GM12878 (cell line): ENCODE measurements at regions not wholly inside any gene's neighbourhood (a gene's known extent, or its start where the extent isn't known, plus 50 kb on each side); places are given as distances from the start of the nearest gene placed in this dataset.

Experiments
- BHLHE40 ChIP-seq, 2 experiments: fragments of 450-650 bp in 1 of 2; IDR thresholded peaks; 2 replicates each; pipeline ENCODE4 v1.6.1; 2011 to 2017; ENCODE audit warnings: low read depth in 2 of 2, borderline replicate concordance in 1 of 2, improper control_type of control experiment in 1 of 2, low read length in 1 of 2, mild to moderate bottlenecking in 1 of 2
- CHD1 ChIP-seq: IDR thresholded peaks from 2 replicates; pipeline ENCODE4 v1.6.1; 2012; ENCODE audit warnings: low read depth, low read length, improper control_type of control experiment
- DPF2 ChIP-seq: fragments of 450-650 bp; IDR thresholded peaks from 2 replicates; pipeline ENCODE4 v1.6.1; 2017; ENCODE audit warnings: mild to moderate bottlenecking
- EP300 ChIP-seq, 2 experiments: fragments of 150-350 bp in 1 of 2; IDR thresholded peaks; 2 replicates each; pipeline ENCODE4 v1.6.1; 2011 to 2012; ENCODE audit warnings: low read depth in 2 of 2, low read length in 2 of 2, borderline replicate concordance in 1 of 2, improper control_type of control experiment in 1 of 2, inconsistent platforms in 1 of 2; ENCODE audit not compliant: control insufficient read depth in 1 of 2
- ETV6 ChIP-seq, 2 experiments: fragments of 450-650 bp in 1 of 2; IDR thresholded peaks in 1 of 2; conservative IDR thresholded peaks in 1 of 2; 2 replicates each; pipeline ENCODE4 v1.6.1; 2014; ENCODE audit warnings: antibody characterized with exemption in 1 of 2, borderline replicate concordance in 1 of 2, low read depth in 1 of 2, mild to moderate bottlenecking in 1 of 2, moderate library complexity in 1 of 2
- FOXM1 ChIP-seq: IDR thresholded peaks from 2 replicates; pipeline ENCODE4 v1.6.1; 2012; ENCODE audit warnings: low read depth, mild to moderate bottlenecking, inconsistent platforms, low read length, moderate library complexity
- HDGF ChIP-seq: fragments of 450-650 bp; IDR thresholded peaks from 2 replicates; pipeline ENCODE4 v1.6.1; 2016; ENCODE audit warnings: antibody characterized with exemption
- IKZF2 ChIP-seq, 2 experiments: fragments of 450-650 bp; IDR thresholded peaks; 2 replicates each; pipeline ENCODE4 v1.6.1; 2017; ENCODE audit warnings: mild to moderate bottlenecking in 2 of 2, moderate library complexity in 2 of 2
- IRF4 ChIP-seq: IDR thresholded peaks from 2 replicates; pipeline ENCODE4 v1.6.1; 2011; ENCODE audit warnings: low read depth, low read length
- JUNB ChIP-seq: IDR thresholded peaks from 2 replicates; pipeline ENCODE4 v1.6.1; 2016; ENCODE audit warnings: antibody characterized with exemption, mild to moderate bottlenecking
- MTA3 ChIP-seq: IDR thresholded peaks from 2 replicates; pipeline ENCODE4 v1.6.1; 2012; ENCODE audit warnings: low read length, inconsistent platforms, borderline replicate concordance
- POLR2A ChIP-seq: IDR thresholded peaks from 2 replicates; pipeline ENCODE4 v1.6.1; 2011; ENCODE audit warnings: low read depth, mild to moderate bottlenecking, low read length
- RBBP5 ChIP-seq: fragments of 200-600 bp; sonication (generic); conservative IDR thresholded peaks from 2 replicates; pipeline ENCODE4 v1.6.1; 2016
- SMAD5 ChIP-seq: IDR thresholded peaks from 2 replicates; pipeline ENCODE4 v1.6.1; 2016; ENCODE audit warnings: antibody characterized with exemption, low read depth
- TBL1XR1 ChIP-seq: IDR thresholded peaks from 2 replicates; pipeline ENCODE4 v1.6.1; 2012; ENCODE audit warnings: low read depth, low read length, improper control_type of control experiment
- TF ChIP-seq, protein P1 (sequence below): fragments of 450-650 bp; IDR thresholded peaks from 2 replicates; pipeline ENCODE4 v1.6.1; 2017; ENCODE audit warnings: mild to moderate bottlenecking, moderate library complexity
- TF ChIP-seq, protein P2 (sequence below): fragments of 450-650 bp; formaldehyde crosslinking; IDR thresholded peaks from 2 replicates; pipeline ENCODE4 v1.5.0; 2022; ENCODE audit warnings: mild to moderate bottlenecking, missing genetic modification characterization
- TF ChIP-seq, protein P3 (sequence below): fragments of 450-650 bp; IDR thresholded peaks from 2 replicates; pipeline ENCODE4 v1.6.1; 2016; ENCODE audit warnings: mild to moderate bottlenecking, moderate library complexity, borderline replicate concordance

DNA sequence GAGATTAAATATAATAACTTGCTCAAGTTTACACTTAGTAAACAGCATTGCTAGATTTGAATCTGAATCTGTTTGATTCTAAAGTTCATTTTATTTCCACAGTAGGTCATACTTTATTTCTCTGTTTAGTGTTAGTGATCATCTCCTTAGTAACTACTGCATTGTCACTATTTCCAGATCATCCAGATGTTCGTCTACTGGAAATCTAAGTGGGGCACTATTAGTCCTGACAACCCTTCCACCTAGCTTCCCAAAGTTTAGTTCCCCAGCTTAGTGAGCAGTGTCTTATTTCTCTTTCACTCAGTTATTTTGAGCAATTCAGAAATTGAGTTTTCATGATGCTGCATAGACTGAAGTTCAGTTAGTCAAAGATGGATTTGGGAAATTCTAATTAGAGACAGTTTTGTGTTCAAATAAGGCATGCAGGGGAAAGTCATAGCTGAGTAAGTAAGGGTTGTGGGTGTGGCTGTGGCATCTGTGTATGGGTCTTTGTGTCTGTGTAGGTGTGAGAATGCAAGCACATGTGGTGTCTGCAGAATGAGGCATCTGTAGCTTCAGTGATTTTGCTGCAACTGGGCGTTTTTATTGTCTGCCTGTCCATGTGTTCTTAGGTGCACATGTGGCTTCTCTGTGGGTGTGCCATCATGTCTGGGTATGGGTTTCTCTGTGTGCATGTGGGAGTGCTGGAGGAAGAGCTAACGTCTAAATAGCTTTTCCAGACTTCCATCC, 107.3 kb downstream of the NTMT2 start (continued):
- TF ChIP-seq HDGF (no peak; the same call in 1 of the 2 replicates), MTA3 (no peak), ETV6 (conservative IDR thresholded peaks at IDR 0.05 in 1 of 2, IDR thresholded peaks at IDR 0.05 in 1 of 2; ENCODE audit: borderline replicate concordance in 1 of 2, low read depth in 1 of 2) (no peak), SMAD5 (no peak), JUNB (no peak), POLR2A (no peak), BHLHE40 (IDR thresholded peaks at IDR 0.05; ENCODE audit: borderline replicate concordance in 1 of 2, low read depth in 2 of 2, low read length in 1 of 2) (peak; percentile 15 to 59; a peak in 1 of 4 replicates), CHD1 (no peak), TBL1XR1 (no peak), FOXM1 (no peak), EP300 (IDR thresholded peaks at IDR 0.05; ENCODE audit: borderline replicate concordance in 1 of 2, control insufficient read depth in 1 of 2, low read depth in 2 of 2, low read length in 2 of 2) (0 out of 4 replicates have a peak, but pooled peaks of 1 of the 2 experiments have one; percentile 14), IKZF2 (IDR thresholded peaks at IDR 0.05) (peak in 1 of 2 experiments; percentile 17; a peak in 1 of 4 replicates), DPF2 (no peak), IRF4 (no peak), RBBP5 (no peak)
- TF ChIP-seq, protein P1, sequence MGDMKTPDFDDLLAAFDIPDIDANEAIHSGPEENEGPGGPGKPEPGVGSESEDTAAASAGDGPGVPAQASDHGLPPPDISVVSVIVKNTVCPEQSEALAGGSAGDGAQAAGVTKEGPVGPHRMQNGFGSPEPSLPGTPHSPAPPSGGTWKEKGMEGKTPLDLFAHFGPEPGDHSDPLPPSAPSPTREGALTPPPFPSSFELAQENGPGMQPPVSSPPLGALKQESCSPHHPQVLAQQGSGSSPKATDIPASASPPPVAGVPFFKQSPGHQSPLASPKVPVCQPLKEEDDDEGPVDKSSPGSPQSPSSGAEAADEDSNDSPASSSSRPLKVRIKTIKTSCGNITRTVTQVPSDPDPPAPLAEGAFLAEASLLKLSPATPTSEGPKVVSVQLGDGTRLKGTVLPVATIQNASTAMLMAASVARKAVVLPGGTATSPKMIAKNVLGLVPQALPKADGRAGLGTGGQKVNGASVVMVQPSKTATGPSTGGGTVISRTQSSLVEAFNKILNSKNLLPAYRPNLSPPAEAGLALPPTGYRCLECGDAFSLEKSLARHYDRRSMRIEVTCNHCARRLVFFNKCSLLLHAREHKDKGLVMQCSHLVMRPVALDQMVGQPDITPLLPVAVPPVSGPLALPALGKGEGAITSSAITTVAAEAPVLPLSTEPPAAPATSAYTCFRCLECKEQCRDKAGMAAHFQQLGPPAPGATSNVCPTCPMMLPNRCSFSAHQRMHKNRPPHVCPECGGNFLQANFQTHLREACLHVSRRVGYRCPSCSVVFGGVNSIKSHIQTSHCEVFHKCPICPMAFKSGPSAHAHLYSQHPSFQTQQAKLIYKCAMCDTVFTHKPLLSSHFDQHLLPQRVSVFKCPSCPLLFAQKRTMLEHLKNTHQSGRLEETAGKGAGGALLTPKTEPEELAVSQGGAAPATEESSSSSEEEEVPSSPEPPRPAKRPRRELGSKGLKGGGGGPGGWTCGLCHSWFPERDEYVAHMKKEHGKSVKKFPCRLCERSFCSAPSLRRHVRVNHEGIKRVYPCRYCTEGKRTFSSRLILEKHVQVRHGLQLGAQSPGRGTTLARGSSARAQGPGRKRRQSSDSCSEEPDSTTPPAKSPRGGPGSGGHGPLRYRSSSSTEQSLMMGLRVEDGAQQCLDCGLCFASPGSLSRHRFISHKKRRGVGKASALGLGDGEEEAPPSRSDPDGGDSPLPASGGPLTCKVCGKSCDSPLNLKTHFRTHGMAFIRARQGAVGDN, result 0 out of 2 replicates have a peak, but pooled peaks have one; percentile 29
- TF ChIP-seq, protein P2, sequence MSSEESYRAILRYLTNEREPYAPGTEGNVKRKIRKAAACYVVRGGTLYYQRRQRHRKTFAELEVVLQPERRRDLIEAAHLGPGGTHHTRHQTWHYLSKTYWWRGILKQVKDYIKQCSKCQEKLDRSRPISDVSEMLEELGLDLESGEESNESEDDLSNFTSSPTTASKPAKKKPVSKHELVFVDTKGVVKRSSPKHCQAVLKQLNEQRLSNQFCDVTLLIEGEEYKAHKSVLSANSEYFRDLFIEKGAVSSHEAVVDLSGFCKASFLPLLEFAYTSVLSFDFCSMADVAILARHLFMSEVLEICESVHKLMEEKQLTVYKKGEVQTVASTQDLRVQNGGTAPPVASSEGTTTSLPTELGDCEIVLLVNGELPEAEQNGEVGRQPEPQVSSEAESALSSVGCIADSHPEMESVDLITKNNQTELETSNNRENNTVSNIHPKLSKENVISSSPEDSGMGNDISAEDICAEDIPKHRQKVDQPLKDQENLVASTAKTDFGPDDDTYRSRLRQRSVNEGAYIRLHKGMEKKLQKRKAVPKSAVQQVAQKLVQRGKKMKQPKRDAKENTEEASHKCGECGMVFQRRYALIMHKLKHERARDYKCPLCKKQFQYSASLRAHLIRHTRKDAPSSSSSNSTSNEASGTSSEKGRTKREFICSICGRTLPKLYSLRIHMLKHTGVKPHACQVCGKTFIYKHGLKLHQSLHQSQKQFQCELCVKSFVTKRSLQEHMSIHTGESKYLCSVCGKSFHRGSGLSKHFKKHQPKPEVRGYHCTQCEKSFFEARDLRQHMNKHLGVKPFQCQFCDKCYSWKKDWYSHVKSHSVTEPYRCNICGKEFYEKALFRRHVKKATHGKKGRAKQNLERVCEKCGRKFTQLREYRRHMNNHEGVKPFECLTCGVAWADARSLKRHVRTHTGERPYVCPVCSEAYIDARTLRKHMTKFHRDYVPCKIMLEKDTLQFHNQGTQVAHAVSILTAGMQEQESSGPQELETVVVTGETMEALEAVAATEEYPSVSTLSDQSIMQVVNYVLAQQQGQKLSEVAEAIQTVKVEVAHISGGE, result no peak
- TF ChIP-seq, protein P3, sequence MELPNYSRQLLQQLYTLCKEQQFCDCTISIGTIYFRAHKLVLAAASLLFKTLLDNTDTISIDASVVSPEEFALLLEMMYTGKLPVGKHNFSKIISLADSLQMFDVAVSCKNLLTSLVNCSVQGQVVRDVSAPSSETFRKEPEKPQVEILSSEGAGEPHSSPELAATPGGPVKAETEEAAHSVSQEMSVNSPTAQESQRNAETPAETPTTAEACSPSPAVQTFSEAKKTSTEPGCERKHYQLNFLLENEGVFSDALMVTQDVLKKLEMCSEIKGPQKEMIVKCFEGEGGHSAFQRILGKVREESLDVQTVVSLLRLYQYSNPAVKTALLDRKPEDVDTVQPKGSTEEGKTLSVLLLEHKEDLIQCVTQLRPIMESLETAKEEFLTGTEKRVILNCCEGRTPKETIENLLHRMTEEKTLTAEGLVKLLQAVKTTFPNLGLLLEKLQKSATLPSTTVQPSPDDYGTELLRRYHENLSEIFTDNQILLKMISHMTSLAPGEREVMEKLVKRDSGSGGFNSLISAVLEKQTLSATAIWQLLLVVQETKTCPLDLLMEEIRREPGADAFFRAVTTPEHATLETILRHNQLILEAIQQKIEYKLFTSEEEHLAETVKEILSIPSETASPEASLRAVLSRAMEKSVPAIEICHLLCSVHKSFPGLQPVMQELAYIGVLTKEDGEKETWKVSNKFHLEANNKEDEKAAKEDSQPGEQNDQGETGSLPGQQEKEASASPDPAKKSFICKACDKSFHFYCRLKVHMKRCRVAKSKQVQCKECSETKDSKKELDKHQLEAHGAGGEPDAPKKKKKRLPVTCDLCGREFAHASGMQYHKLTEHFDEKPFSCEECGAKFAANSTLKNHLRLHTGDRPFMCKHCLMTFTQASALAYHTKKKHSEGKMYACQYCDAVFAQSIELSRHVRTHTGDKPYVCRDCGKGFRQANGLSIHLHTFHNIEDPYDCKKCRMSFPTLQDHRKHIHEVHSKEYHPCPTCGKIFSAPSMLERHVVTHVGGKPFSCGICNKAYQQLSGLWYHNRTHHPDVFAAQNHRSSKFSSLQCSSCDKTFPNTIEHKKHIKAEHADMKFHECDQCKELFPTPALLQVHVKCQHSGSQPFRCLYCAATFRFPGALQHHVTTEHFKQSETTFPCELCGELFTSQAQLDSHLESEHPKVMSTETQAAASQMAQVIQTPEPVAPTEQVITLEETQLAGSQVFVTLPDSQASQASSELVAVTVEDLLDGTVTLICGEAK, result no peak
